ENCODE measurements at regions not wholly inside any gene's neighbourhood (a gene's known extent, or its start where the extent isn't known, plus 50 kb on each side); places are given as distances from the start of the nearest gene placed in this dataset.

DNA sequence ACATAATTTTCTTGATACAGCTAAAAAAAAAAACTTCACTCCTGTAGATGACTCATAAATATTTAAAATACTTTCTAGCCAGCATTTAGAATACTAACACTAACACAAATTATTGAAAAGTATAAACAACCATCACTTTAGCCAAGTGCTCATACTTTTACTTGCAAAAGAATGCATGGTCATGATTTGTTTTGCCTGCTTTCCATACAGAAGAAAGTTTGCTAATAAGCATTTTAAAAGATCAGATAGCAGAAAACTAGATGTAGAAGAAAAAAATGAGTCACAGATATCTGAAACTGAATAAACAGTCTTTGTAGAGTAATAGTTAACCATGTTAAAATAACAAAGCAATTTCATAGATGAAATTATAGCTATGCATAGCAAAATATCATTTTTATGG is 2280.4 kb upstream of the PCDH20 start:
- Histone ChIP-seq H3K27ac (no peak overlapping the region), H3K27me3 (no peaks in the 10 kb centered on the region), H3K4me1 (no peaks in the 10 kb centered on the region), H3K36me3 (no peaks in the 10 kb centered on the region), H3K9me3 (no peaks in the 10 kb centered on the region), H3K4me3 (no peak overlapping the region)
- no peak for DNase-seq (ENCODE audit: low spot score)
- TF ChIP-seq, protein P1, sequence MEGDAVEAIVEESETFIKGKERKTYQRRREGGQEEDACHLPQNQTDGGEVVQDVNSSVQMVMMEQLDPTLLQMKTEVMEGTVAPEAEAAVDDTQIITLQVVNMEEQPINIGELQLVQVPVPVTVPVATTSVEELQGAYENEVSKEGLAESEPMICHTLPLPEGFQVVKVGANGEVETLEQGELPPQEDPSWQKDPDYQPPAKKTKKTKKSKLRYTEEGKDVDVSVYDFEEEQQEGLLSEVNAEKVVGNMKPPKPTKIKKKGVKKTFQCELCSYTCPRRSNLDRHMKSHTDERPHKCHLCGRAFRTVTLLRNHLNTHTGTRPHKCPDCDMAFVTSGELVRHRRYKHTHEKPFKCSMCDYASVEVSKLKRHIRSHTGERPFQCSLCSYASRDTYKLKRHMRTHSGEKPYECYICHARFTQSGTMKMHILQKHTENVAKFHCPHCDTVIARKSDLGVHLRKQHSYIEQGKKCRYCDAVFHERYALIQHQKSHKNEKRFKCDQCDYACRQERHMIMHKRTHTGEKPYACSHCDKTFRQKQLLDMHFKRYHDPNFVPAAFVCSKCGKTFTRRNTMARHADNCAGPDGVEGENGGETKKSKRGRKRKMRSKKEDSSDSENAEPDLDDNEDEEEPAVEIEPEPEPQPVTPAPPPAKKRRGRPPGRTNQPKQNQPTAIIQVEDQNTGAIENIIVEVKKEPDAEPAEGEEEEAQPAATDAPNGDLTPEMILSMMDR (IDR thresholded peaks at IDR 0.05): no peak

GRCh38 chr13:63693696-63694095 is 2278.0 kb upstream of the PCDH20 start:
- Histone ChIP-seq H3K9me3 (no peaks in the 10 kb centered on the region), H3K4me1 (no peaks in the 10 kb centered on the region), H3K36me3 (no peaks in the 10 kb centered on the region), H3K27me3 (no peaks in the 10 kb centered on the region), H3K27ac (no peak overlapping the region), H3K4me3 (no peak overlapping the region)
- TF ChIP-seq, protein P1 (IDR thresholded peaks at IDR 0.05): no peak
- no peak for DNase-seq (ENCODE audit: low spot score)

- H3K9me3 ChIP-seq: no peaks in the 10 kb centered on the region
Measured at GRCh38 chr13:63691474-63691873, 2275.8 kb upstream of the PCDH20 start.

GRCh38 chr13:63690672-63691071 is 2275.0 kb upstream of the PCDH20 start:
- no peaks in the 10 kb centered on the region for H3K27me3 ChIP-seq
- DNase-seq (ENCODE audit: low spot score): no peak
- TF ChIP-seq, protein P1 (IDR thresholded peaks at IDR 0.05): no peak
- no peaks in the 10 kb centered on the region for H3K9me3 ChIP-seq
- H3K36me3 ChIP-seq: no peaks in the 10 kb centered on the region
- no peak overlapping the region for H3K27ac ChIP-seq
- H3K4me1 ChIP-seq: no peaks in the 10 kb centered on the region
- H3K4me3 ChIP-seq: no peak overlapping the region

More at GRCh38 chr13:63691474-63691873, 2275.8 kb upstream of the PCDH20 start:
- Histone ChIP-seq H3K4me3 (no peak overlapping the region), H3K27ac (no peak overlapping the region), H3K4me1 (no peaks in the 10 kb centered on the region), H3K36me3 (no peaks in the 10 kb centered on the region), H3K27me3 (no peaks in the 10 kb centered on the region)
- TF ChIP-seq, protein P1 (IDR thresholded peaks at IDR 0.05): no peak
- no peak for DNase-seq (ENCODE audit: low spot score)

DNA sequence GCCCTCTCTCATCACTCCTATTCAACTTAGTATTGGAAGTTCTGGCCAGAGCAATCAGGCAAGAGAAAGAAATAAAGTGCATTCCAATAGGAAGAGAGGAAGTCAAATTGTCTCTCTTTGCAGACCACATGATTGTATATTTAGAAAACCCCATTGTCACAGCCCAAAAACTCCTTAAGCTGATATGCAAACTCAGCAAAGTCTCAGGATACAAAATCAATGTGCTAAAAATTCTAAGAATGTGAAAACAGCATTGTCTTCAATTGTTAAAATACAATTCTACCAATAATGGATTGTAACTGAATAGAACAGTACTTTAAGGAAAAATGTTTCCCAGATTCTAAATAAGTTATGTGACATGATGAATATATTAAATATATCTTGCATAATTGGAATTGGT is 2269.2 kb upstream of the PCDH20 start:
- H3K4me3 ChIP-seq: no peak overlapping the region

GRCh38 chr13:63680704-63681103 is 2265.1 kb upstream of the PCDH20 start:
- Histone ChIP-seq H3K27ac (no peak overlapping the region), H3K9me3 (peaks cover 0 to 9% of the 10 kb centered on the region in 2 donors), H3K4me3 (no peak overlapping the region), H3K27me3 (no peaks in the 10 kb centered on the region), H3K36me3 (no peaks in the 10 kb centered on the region), H3K4me1 (no peaks in the 10 kb centered on the region)
- TF ChIP-seq, protein P1 (IDR thresholded peaks at IDR 0.05): no peak
- no peak for DNase-seq (ENCODE audit: low spot score)

More for the DNA sequence above, 2269.2 kb upstream of the PCDH20 start:
- DNase-seq (ENCODE audit: low spot score): no peak
- Histone ChIP-seq H3K4me1 (no peaks in the 10 kb centered on the region), H3K36me3 (no peaks in the 10 kb centered on the region), H3K9me3 (peaks cover 0 to 9% of the 10 kb centered on the region in 2 donors), H3K27ac (no peak overlapping the region), H3K27me3 (no peaks in the 10 kb centered on the region)
- TF ChIP-seq, protein P1 (IDR thresholded peaks at IDR 0.05): no peak
